Hematopoietic multipotent progenitor cell treated with erythropoietin and hydrocortisone succinate and interleukin-3 and kit ligand, for 8 days (in vitro differentiated cells): ENCODE measurements at regions not wholly inside any gene's neighbourhood (a gene's known extent, or its start where the extent isn't known, plus 50 kb on each side); places are given as distances from the start of the nearest gene placed in this dataset.
"Not testable (repeated sequence)": the region's sequence is repeated elsewhere in the genome, so short reads cannot be mapped to it uniquely, and the experiment has no call there.

ENCODE experiments used
- DNase-seq: peaks from one replicate; pipeline ENCODE4 v3.0.0-alpha.2; 2015

DNA sequence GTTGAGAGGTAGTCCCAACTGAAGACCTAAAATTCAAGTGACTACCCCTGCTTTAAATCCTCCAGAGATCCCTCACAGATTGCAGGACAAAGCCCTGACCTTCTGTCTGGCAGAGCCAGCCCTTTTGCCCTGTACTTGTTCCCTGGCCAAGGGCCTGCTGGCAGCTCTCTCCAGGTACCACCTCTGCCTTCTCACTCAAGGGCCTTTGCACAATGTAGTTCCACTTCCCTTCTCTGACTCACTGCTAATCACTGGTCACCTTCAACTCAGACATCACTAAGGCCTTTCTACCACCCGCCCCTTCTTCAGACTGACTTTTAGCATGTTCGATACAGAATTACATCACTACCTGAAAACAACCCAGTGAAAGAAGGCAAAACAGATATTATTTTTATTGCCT lies 411.0 kb downstream of the TMEM182 start:
- no peak for DNase-seq

- DNase-seq, result no peak
These were observed 412.9 kb downstream of the TMEM182 start for GRCh38 chr2:103174711-103175110.

DNA sequence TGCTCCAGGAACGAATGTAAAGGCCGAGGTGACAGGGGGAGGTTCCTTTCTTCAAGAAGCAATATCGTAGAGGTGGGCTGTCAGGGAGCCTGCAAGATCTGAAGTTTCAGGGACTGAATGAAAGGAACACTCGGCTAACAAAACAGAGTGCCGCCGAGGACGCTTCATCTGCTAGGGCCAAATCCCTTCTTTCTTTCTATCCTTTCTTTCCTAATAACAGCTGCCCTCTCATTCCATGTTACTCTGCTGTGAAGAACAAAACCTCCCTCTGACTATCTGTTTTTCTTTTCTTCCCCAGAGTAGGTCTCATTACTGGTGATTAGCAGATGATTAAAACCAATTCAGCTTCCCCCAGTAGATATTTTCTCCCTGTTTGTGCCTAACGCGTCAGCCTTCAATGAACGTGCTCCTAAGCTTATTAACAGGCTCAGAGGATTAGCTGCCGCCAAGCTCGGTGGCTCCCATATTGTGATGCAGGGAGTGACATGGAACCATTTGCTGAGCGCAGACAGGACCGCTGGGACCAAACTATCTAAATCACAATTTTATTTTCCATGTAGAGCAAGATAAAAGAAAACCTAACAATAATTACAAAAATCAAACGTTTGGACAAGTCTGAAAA lies 414.6 kb downstream of the TMEM182 start:
- no peak for DNase-seq

- no peak for DNase-seq
These were observed 418.0 kb downstream of the TMEM182 start for GRCh38 chr2:103179798-103180197.

DNA sequence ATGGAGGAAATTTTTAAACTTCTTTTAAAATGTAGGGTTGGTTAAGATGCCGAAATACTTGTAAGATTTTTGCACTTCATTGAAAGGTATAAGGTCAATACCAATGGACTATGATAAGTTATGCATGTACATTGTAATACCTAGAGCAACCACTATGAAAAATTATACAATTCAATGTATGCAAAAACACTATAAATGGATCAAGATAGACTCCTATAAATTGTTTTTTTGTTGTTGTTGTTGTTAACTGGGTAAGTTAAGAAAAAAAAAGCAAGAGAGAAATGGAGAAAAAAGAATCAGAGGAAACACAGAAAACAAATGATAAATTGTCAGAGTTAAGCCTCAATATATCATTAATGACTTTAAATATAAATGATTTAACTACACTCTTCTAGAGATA lies 421.2 kb downstream of the TMEM182 start:
- no peak for DNase-seq

DNA sequence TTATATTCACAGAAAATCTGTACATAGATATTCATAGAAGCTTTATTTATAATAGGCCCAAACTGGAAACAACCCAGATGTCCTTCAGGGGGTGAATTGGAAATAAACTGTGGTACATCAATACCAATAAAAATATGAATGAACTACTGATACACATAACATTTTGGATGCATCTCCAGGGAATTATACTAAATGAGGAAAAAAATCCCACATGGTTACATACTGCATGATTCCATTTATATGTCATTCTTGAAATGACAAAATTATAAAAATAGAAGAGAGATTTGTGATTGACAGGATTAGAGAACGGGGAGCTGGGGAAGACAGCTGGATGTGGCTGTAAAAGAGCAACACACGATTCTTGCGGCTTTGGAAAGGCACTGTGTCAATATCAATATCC lies 435.0 kb downstream of the TMEM182 start:
- no peak for DNase-seq

- not testable (repeated sequence) for DNase-seq
These were observed 438.9 kb downstream of the TMEM182 start for GRCh38 chr2:103200774-103201173.

GRCh38 chr2:103208916-103209315 lies 447.1 kb downstream of the TMEM182 start:
- DNase-seq, result no peak

DNA sequence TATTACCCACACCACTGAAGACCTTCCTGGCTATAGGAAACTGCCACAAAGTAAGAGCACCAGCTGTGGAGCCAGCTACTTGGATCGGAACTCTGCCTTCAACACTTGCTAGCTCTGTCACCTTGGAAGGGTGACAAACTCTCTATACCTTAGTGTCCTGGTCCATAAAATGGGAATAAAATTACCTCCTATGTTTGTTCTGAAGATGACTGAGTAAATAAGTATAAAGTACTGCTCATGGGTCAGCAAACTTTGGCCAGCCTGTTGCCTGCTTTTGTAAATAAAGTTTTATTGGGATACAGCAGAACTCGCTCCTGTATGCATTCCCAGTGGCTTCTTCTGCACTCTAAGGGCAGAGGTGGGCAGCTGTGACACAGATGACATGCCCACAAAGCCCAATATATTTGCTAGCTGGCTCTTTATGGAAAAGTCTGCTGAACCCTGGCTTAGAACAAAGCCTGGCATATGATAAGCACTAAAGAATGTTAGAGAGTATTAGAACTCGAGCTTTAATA lies 451.3 kb downstream of the TMEM182 start:
- DNase-seq, result no peak

DNA sequence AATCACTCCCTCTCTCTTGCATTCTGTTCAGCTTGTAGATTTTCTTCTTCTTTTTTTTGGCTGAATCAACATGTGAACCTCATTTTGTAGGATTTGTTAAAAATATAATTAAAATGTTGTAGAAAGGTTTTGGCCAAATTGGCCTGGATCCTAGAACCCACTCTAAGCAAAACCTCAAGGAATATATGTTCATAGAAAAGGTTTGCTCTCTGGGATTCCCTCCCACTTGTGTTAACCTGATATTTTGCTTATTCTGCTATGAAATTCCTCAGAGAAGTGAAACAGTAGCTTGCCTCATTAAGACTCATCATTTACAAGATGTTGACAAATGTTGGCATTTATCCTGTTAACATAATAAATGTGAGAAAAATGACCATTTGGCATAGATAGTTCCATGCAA lies 456.7 kb downstream of the TMEM182 start:
- no peak for DNase-seq

DNA sequence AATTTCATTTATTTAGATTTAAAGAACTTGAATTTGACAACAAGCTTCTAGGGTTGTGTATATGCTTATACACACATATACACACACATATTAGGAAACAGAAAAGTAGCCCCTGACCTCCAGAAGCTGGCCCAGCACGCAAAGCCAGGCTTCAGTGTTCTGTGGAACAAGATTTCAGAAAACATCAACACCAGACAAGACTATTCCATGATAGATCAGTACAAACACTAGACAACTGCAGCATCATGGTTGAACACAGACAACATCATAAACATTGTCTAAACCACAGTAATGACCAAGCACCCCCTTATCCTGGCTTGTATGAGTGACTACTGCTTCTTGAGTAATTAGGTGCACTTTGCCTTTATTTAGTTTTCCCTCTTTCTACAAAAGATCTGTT lies 457.6 kb downstream of the TMEM182 start:
- no peak for DNase-seq

- DNase-seq, result no peak
These were observed 461.1 kb downstream of the TMEM182 start for GRCh38 chr2:103222969-103223368.

DNA sequence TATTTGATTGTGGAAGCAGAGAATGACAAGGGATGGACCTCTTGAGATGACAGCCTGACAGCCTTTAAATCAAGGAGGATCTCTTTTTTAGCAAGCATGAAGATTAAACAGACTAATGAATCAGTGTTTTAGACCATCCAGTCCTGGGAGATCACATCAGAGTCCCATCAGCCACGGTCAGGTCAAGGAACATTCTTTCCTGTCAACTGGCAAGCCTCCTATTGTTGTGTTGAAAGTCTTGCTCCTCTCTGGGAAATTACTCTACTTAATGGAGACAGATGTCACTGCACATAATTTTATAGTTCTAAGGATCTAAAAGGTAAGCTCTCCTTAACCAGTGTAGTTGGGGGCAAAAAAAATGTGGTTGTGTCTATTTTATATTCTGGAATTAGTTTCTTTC lies 469.0 kb downstream of the TMEM182 start:
- DNase-seq, result no peak

- DNase-seq, result no peak
These were observed 471.0 kb downstream of the TMEM182 start for GRCh38 chr2:103232865-103233264.

DNA sequence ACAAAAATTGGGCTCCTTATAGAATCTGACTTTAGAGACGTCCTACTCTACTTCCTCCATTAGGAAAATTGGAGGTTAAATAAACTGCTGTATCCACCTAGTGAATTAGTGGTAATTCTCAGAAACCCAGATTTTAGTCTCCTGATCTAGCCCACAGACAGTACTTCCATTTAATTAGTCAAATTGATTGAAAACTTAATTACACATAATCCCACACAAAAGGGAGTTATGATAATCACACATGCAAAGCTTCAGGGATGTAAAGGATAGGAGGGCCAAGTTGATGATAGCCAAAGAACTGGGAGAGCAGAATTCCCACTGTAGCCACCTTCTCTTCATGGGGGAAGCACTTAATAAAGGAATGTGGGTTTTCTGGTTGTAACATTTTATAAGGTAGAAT lies 471.9 kb downstream of the TMEM182 start:
- no peak for DNase-seq

- DNase-seq, result no peak
These were observed 473.5 kb downstream of the TMEM182 start for GRCh38 chr2:103235283-103235682.

DNA sequence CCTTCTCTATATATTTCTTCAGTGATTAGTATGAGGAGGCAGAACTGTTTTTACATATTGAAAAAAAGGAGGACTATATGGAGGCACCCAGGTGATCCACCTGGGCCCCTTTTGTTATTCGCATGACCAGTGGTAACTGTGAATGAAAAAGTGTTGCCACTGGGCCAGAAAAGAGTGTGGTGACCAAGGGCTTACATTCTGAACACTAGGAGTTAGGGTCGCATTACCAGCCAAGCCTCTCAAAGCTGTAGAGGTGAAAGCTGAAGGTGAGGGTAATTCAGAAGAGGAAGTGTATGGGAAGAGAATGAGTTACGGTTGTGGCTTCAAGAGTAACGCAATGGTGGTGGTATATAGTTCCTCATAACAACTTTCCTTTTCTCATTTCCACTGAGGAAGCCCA lies 487.6 kb downstream of the TMEM182 start:
- DNase-seq, result no peak

- no peak for DNase-seq
These were observed 490.9 kb downstream of the TMEM182 start for GRCh38 chr2:103252781-103253180.

DNA sequence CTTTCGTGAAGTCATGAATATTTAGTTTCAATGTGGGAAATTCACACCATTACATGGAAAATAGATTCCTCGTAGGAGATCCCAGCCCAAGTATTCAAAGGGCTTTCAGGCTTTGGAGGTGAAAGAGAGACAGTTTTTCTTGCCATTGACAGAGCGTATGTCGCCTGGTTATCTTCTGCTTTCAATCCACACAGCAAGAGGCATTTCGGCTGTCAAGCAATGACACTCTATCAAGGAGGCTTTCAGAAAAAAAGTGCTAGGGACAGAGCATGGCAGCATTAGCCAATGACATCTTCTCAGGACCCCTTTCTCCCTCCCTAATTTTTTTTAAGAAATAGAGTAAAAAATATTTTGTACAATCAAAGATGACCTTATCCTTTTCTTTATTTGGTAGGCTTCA lies 492.8 kb downstream of the TMEM182 start:
- no peak for DNase-seq

DNA sequence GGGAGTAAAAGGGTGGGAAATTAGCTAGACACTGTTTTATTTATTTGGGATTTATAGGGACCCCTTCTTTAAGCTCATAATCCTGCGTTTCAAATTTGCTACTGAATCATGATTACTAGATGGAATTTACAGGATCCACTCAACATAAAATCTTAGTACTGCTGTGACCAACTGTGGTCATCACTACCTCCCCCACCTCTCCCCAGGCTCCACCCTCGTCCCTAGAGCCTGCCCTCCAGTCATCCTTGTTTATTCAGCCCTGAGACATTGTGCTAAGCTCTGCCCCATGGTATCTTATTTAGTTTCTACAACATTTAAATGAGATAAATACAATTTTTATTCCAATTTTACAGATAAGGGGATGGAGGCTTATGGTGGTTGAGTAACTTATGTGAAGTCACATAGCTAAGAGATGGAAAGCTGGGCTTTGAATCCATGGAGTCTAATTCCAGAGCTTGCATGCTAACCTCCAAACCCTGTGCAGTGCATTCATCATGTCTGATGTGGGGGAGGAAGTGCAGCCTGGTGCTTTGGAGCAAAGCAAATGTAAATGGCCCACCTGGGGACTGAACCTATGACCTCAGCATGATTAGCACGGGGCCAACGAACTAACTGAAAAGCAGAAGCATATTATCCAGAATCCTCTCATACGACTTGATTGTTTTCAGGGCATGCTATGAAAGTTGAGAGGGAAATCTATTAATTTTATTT lies 502.4 kb downstream of the TMEM182 start:
- no peak for DNase-seq

GRCh38 chr2:103265521-103265920 lies 503.7 kb downstream of the TMEM182 start:
- no peak for DNase-seq

- no peak for DNase-seq
These were observed 507.1 kb downstream of the TMEM182 start for GRCh38 chr2:103268841-103269498.

- no peak for DNase-seq
These were observed 515.0 kb downstream of the TMEM182 start for GRCh38 chr2:103276869-103277268.

DNA sequence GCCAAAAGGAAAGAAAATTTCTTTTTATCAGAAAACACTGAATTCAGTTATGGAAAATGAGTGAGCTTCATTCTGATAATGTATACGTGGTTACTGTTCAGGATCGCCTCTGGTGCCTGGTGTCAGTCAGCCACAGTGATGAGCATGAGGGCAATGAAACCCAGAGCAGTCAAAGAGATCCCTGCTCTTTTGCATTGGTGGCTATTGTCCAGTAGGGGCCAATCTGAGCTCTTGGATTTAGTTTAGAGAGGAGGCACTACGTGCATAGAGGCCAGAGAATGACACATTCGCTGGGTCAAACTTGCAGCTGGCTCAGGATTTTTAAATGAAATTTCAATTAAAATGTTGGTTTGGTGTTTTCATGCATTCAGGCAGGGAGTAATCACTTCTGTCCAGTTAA lies 522.9 kb downstream of the TMEM182 start:
- no peak for DNase-seq
